ENCODE measurements at regions not wholly inside any gene's neighbourhood (a gene's known extent, or its start where the extent isn't known, plus 50 kb on each side); places are given as distances from the start of the nearest gene placed in this dataset.

GRCh38 chr16:85471469-85472431 is 141.4 kb upstream of the GSE1 start (continued):
- 0 out of 2 replicates have a peak, but pooled peaks have one; percentile 35 for TF ChIP-seq ZFP90 (CRISPR knock-in tag; IDR thresholded peaks at IDR 0.05; ENCODE audit: borderline replicate concordance)
- 0 out of 2 replicates have a peak, but pooled peaks have one; percentile 8 for TF ChIP-seq ADNP (CRISPR knock-in tag; IDR thresholded peaks at IDR 0.05)
- TF ChIP-seq ZNF281 (CRISPR knock-in tag; IDR thresholded peaks at IDR 0.05; ENCODE audit: borderline replicate concordance), result no peak
- TF ChIP-seq MAX (IDR thresholded peaks at IDR 0.05), result no peak
- no peak for TF ChIP-seq TEAD3 (CRISPR knock-in tag; optimal IDR thresholded peaks at IDR 0.05; ENCODE audit: borderline replicate concordance)
- TF ChIP-seq FOXM1 (CRISPR knock-in tag; IDR thresholded peaks at IDR 0.05), result no peak
- TF ChIP-seq MATR3 (CRISPR knock-in tag; IDR thresholded peaks at IDR 0.05), result no peak
- TF ChIP-seq, protein P1, sequence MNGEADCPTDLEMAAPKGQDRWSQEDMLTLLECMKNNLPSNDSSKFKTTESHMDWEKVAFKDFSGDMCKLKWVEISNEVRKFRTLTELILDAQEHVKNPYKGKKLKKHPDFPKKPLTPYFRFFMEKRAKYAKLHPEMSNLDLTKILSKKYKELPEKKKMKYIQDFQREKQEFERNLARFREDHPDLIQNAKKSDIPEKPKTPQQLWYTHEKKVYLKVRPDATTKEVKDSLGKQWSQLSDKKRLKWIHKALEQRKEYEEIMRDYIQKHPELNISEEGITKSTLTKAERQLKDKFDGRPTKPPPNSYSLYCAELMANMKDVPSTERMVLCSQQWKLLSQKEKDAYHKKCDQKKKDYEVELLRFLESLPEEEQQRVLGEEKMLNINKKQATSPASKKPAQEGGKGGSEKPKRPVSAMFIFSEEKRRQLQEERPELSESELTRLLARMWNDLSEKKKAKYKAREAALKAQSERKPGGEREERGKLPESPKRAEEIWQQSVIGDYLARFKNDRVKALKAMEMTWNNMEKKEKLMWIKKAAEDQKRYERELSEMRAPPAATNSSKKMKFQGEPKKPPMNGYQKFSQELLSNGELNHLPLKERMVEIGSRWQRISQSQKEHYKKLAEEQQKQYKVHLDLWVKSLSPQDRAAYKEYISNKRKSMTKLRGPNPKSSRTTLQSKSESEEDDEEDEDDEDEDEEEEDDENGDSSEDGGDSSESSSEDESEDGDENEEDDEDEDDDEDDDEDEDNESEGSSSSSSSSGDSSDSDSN (CRISPR knock-in tag; IDR thresholded peaks at IDR 0.05), result no peak
- TF ChIP-seq, protein P2, sequence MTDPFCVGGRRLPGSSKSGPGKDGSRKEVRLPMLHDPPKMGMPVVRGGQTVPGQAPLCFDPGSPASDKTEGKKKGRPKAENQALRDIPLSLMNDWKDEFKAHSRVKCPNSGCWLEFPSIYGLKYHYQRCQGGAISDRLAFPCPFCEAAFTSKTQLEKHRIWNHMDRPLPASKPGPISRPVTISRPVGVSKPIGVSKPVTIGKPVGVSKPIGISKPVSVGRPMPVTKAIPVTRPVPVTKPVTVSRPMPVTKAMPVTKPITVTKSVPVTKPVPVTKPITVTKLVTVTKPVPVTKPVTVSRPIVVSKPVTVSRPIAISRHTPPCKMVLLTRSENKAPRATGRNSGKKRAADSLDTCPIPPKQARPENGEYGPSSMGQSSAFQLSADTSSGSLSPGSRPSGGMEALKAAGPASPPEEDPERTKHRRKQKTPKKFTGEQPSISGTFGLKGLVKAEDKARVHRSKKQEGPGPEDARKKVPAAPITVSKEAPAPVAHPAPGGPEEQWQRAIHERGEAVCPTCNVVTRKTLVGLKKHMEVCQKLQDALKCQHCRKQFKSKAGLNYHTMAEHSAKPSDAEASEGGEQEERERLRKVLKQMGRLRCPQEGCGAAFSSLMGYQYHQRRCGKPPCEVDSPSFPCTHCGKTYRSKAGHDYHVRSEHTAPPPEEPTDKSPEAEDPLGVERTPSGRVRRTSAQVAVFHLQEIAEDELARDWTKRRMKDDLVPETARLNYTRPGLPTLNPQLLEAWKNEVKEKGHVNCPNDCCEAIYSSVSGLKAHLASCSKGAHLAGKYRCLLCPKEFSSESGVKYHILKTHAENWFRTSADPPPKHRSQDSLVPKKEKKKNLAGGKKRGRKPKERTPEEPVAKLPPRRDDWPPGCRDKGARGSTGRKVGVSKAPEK (CRISPR knock-in tag; IDR thresholded peaks at IDR 0.05; ENCODE audit: borderline replicate concordance), result no peak
- TF ChIP-seq ZNF629 (CRISPR knock-in tag; conservative IDR thresholded peaks at IDR 0.05), result 0 out of 2 replicates have a peak, but pooled peaks have one; percentile 20
- no peak for TF ChIP-seq TCF7L2 (IDR thresholded peaks at IDR 0.05; ENCODE audit: low read depth, low read length)
- no peak for TF ChIP-seq E2F1 (CRISPR knock-in tag; IDR thresholded peaks at IDR 0.05)
- no peak for TF ChIP-seq ZNF562 (CRISPR knock-in tag; IDR thresholded peaks at IDR 0.05; ENCODE audit: borderline replicate concordance)
- TF ChIP-seq MXI1 (IDR thresholded peaks at IDR 0.05; ENCODE audit: borderline replicate concordance, low read depth, low read length), result no peak
- no peak for TF ChIP-seq HOXA5 (CRISPR knock-in tag; IDR thresholded peaks at IDR 0.05)
- TF ChIP-seq ZBTB14 (CRISPR knock-in tag; IDR thresholded peaks at IDR 0.05), result no peak
- no peak for TF ChIP-seq PITX1 (CRISPR knock-in tag; IDR thresholded peaks at IDR 0.05)
- TF ChIP-seq ZSCAN31 (CRISPR knock-in tag; IDR thresholded peaks at IDR 0.05; ENCODE audit: low read depth), result 0 out of 2 replicates have a peak, but pooled peaks have one; percentile 24
